ENCODE measurements at regions not wholly inside any gene's neighbourhood (a gene's known extent, or its start where the extent isn't known, plus 50 kb on each side); places are given as distances from the start of the nearest gene placed in this dataset.

DNA sequence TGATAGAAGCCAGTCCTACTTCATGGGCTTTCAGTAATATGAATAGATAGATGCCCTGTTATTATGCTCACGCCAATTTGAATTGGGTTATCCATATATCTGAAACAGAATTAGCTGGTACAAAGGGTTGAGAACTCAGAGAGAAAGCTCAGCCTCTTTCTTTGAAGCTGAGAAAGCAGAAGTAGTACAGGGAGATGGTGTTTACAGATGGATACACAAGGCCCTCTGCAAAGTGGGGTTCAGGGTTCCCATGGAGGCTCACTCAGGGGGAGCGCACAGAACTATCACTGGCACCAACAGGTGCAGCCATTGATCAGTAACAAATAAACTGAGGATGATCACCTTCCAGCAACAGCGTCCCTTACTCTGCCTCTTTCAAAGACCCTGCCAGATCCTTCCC, 349.7 kb downstream of the ICE1 start:
- Histone ChIP-seq H3K18ac (ENCODE audit: insufficient read length, low read depth, low read length) (no peak overlapping the region), H3K27ac (ENCODE audit: insufficient read length, low read depth, low read length) (no peak overlapping the region), H4K8ac (replicated peaks; ENCODE audit: insufficient read length, low read depth, low read length) (no peak overlapping the region), H4K20me1 (ENCODE audit: control insufficient read depth, insufficient read depth, insufficient read length) (no peaks in the 10 kb centered on the region), H4K5ac (ENCODE audit: insufficient read length, low read depth, low read length) (no peak overlapping the region), H3K79me2 (ENCODE audit: insufficient read depth, low read length) (no peaks in the 10 kb centered on the region), H3K9ac (ENCODE audit: extremely low read depth, insufficient read length, low read length) (no peak overlapping the region), H3K79me1 (ENCODE audit: insufficient read depth, low read depth, low read length, poor library complexity, severe bottlenecking) (no peaks in the 10 kb centered on the region), H3K56ac (ENCODE audit: insufficient read length, low read depth, low read length) (no peak overlapping the region), H2BK5ac (ENCODE audit: insufficient read length, low read length) (no peak overlapping the region), H2AFZ (ENCODE audit: low read length) (no peak overlapping the region), H3T11ph (ENCODE audit: low read length) (no peak overlapping the region), H2BK12ac (ENCODE audit: insufficient read length, low read depth, low read length) (no peak overlapping the region), H3K9me3 (ENCODE audit: control insufficient read depth, low read depth, low read length) (no peaks in the 10 kb centered on the region), H3K4ac (ENCODE audit: low read depth, low read length) (no peak overlapping the region), H4K91ac (ENCODE audit: insufficient read length, low read depth, low read length) (no peak overlapping the region), H3K27me3 (ENCODE audit: insufficient read depth, low read length) (no peaks in the 10 kb centered on the region), H2AK5ac (ENCODE audit: insufficient read length, low read length) (no peak overlapping the region), H3K23ac (ENCODE audit: insufficient read length, low read depth, low read length) (no peak overlapping the region), H3K14ac (ENCODE audit: insufficient read depth, low read length) (no peak overlapping the region), H3K23me2 (ENCODE audit: insufficient read length, low read depth, low read length, poor library complexity, severe bottlenecking) (no peaks in the 10 kb centered on the region), H3K4me1 (ENCODE audit: insufficient read depth, low read length) (no peaks in the 10 kb centered on the region), H3K4me2 (ENCODE audit: insufficient read depth, insufficient read length, low read length) (no peak overlapping the region), H2BK120ac (ENCODE audit: low read depth, low read length, poor library complexity, severe bottlenecking) (no peak overlapping the region), H2BK20ac (ENCODE audit: low read depth, low read length, poor library complexity, severe bottlenecking) (no peak overlapping the region), H2BK15ac (ENCODE audit: low read depth, low read length) (no peak overlapping the region)
- no peak overlapping the region for H3K4me3 Mint-ChIP-seq
- H3K27ac Mint-ChIP-seq, result no peak overlapping the region
- peaks cover 2 to 3% of the 10 kb centered on the region in 2 experiments; a peak in 1 of 5 replicates for H3K9me3 Mint-ChIP-seq
- WGBS (ENCODE audit: extremely low coverage, insufficient read length, low lambda C conversion rate), result no CpG with 5 or more reads among the region's 3 CpGs
- peaks cover 2% of the 10 kb centered on the region for H3K27me3 Mint-ChIP-seq (ENCODE audit: low read depth)
- no peak for DNase-seq
- no peaks in the 10 kb centered on the region; a peak in 1 of 4 replicates for H3K4me1 Mint-ChIP-seq
- TF ChIP-seq CTCF (conservative IDR thresholded peaks at IDR 0.05), result no peak
- no peaks in the 10 kb centered on the region; a peak in 1 of 7 replicates for H3K36me3 Mint-ChIP-seq (ENCODE audit: insufficient read depth in 1 of 3, low read depth in 3 of 3)
